Panc1 (cell line): ENCODE measurements at regions not wholly inside any gene's neighbourhood (a gene's known extent, or its start where the extent isn't known, plus 50 kb on each side); places are given as distances from the start of the nearest gene placed in this dataset.

Source experiments
- ATAC-seq: fragments of 200-7000 bp; cut with Tn5 transposase; 2 replicates; pipeline ENCODE4 v1.9.1; 2020; ENCODE audit warnings: mild to moderate bottlenecking, moderate library complexity
- BruUV-seq: library from RNA; stranded (reverse); fragments of 400-500 nt; replicated peaks from 2 replicates; lab custom pipeline; 2021; lab: Mats Ljungman, UMichigan
- CTCF ChIA-PET: fragments of 300-600 bp; sonication (Branson Sonifier 250); formaldehyde crosslinking; loops from one replicate; lab custom pipeline; 2022; ENCODE audit warnings: antibody characterized with exemption; lab: Charles Lee
- POLR2A ChIA-PET: fragments of 300-600 bp; sonication (Branson Sonifier 250); formaldehyde crosslinking; loops from one replicate; lab custom pipeline; 2022; ENCODE audit warnings: antibody characterized with exemption; lab: Charles Lee
- DNase-seq: peaks from one replicate; pipeline ENCODE4 v3.0.0-alpha.2; 2010; ENCODE audit warnings: low read depth, low spot score
- H3K27ac ChIP-seq: 2 replicates; pipeline ENCODE4 v1.5.1; 2011; ENCODE audit warnings: mild to moderate bottlenecking, low read length, inconsistent platforms
- H3K27me3 ChIP-seq: fragments of 200-500 bp; sonication (Bioruptor generic); 2 replicates; pipeline ENCODE4 v1.6.0; 2014; ENCODE audit warnings: low read length, inconsistent platforms; ENCODE audit not compliant: control insufficient read depth, insufficient read depth
- H3K36me3 ChIP-seq: fragments of 200-500 bp; sonication (Bioruptor generic); 2 replicates; pipeline ENCODE4 v1.5.1; 2014; ENCODE audit warnings: inconsistent platforms, mild to moderate bottlenecking, low read length, moderate library complexity; ENCODE audit not compliant: control insufficient read depth, insufficient read depth
- H3K4me1 ChIP-seq: 2 replicates; pipeline ENCODE4 v1.5.1; 2011; ENCODE audit warnings: inconsistent platforms, mild to moderate bottlenecking, low read length, moderate library complexity; ENCODE audit not compliant: control insufficient read depth, insufficient read depth
- H3K4me3 ChIP-seq, 2 experiments: 2 replicates each; pipeline ENCODE4 v1.5.1; 2011 to 2012; ENCODE audit warnings: low read depth in 2 of 2, low read length in 2 of 2, mild to moderate bottlenecking in 2 of 2, inconsistent platforms in 1 of 2, moderate library complexity in 1 of 2
- H3K9me3 ChIP-seq: fragments of 200-500 bp; sonication (Bioruptor generic); 2 replicates; pipeline ENCODE4 v1.5.1; 2014; ENCODE audit warnings: low read depth, mild to moderate bottlenecking, inconsistent platforms, low read length, moderate library complexity; ENCODE audit not compliant: control insufficient read depth, insufficient read depth
- CTCF ChIP-seq: fragments of 450-650 bp; IDR thresholded peaks from 2 replicates; pipeline ENCODE4 v1.5.1; 2017; ENCODE audit warnings: mild to moderate bottlenecking
- POLR2AphosphoS5 ChIP-seq: IDR thresholded peaks from 2 replicates; pipeline ENCODE4 v1.6.1; 2012; ENCODE audit warnings: mild to moderate bottlenecking, low read depth, low read length, moderate library complexity
- REST ChIP-seq, 2 experiments: IDR thresholded peaks; 2 replicates each; pipeline ENCODE4 v1.6.1; 2011 to 2012; ENCODE audit warnings: low read depth in 2 of 2, control low read depth in 1 of 2, low read length in 1 of 2, mild to moderate bottlenecking in 1 of 2, moderate library complexity in 1 of 2; ENCODE audit not compliant: insufficient read depth in 1 of 2
- SIN3A ChIP-seq: IDR thresholded peaks from 2 replicates; pipeline ENCODE4 v1.6.1; 2012; ENCODE audit warnings: low read depth, mild to moderate bottlenecking, low read length, moderate library complexity, borderline replicate concordance; ENCODE audit not compliant: insufficient read depth
- TCF7L2 ChIP-seq: IDR thresholded peaks from 2 replicates; pipeline ENCODE4 v1.6.1; 2011; ENCODE audit warnings: mild to moderate bottlenecking, low read depth, low read length, inconsistent platforms
- in situ Hi-C: cut with HindIII; loops from 2 replicates; pipeline ENCODE4 v1.10.0; 2016; ENCODE audit warnings: low sequenced_read_pairs, low pct_unique_long_range_greater_than_20kb
- intact Hi-C: fragments of 100-400 bp; cut with micrococcal nuclease; formaldehyde crosslinking; loops from one replicate; pipeline ENCODE4 v1.10.0; 2022; ENCODE audit not compliant: unreplicated experiment

GRCh38 chr5:53321721-53322120 is 158.7 kb upstream of the FST start:
- ATAC-seq (no peak), DNase-seq (no peak)
- H3K9me3 ChIP-seq = no peaks in the 10 kb centered on the region
- H3K27me3 ChIP-seq = no peaks in the 10 kb centered on the region
- intact Hi-C loops (no loop called here), in situ Hi-C loops (no loop called here)
- H3K4me3 ChIP-seq = no peak overlapping the region
- no peaks in the 10 kb centered on the region for H3K36me3 ChIP-seq
- ChIA-PET CTCF (no interaction called here), POLR2A (no interaction called here)
- TF ChIP-seq REST (IDR thresholded peaks at IDR 0.05; ENCODE audit: insufficient read depth in 1 of 2, low read depth in 2 of 2, low read length in 1 of 2) = no peak
- no peak for TF ChIP-seq CTCF
- TF ChIP-seq SIN3A = no peak
- TF ChIP-seq TCF7L2 = no peak
- TF ChIP-seq POLR2AphosphoS5 = no peak
- no peak overlapping the region for H3K27ac ChIP-seq
- no peaks in the 10 kb centered on the region for H3K4me1 ChIP-seq
- BruUV-seq = no TSS peak

GRCh38 chr5:53322257-53322656 is 158.2 kb upstream of the FST start:
- Histone ChIP-seq H3K4me1 (no peaks in the 10 kb centered on the region), H3K36me3 (no peaks in the 10 kb centered on the region), H3K27me3 (no peaks in the 10 kb centered on the region), H3K4me3 (no peak overlapping the region), H3K27ac (no peak overlapping the region), H3K9me3 (no peaks in the 10 kb centered on the region)
- POLR2A ChIA-PET = no interaction called here
- no TSS peak for BruUV-seq
- in situ Hi-C loops = no loop called here
- no peak for TF ChIP-seq REST (IDR thresholded peaks at IDR 0.05; ENCODE audit: insufficient read depth in 1 of 2, low read depth in 2 of 2, low read length in 1 of 2)
- TF ChIP-seq SIN3A = no peak
- no peak for TF ChIP-seq CTCF
- no peak for TF ChIP-seq TCF7L2
- TF ChIP-seq POLR2AphosphoS5 = no peak
- ATAC-seq (no peak), DNase-seq (no peak)
- intact Hi-C loops = no loop called here
- CTCF ChIA-PET = no interaction called here
